SU-DHL-6 (cell line): ENCODE measurements at regions not wholly inside any gene's neighbourhood (a gene's known extent, or its start where the extent isn't known, plus 50 kb on each side); places are given as distances from the start of the nearest gene placed in this dataset.

Source experiments
- H2AFZ ChIP-seq: fragments of 200-600 bp; sonication (generic); 2 replicates; pipeline ENCODE4 v1.6.1; 2014; ENCODE audit warnings: low read depth, mild to moderate bottlenecking, moderate library complexity, mixed read lengths, antibody characterized with exemption, low read length; ENCODE audit not compliant: severe bottlenecking
- H3F3A ChIP-seq: fragments of 200-600 bp; shearing (Covaris generic); 2 replicates; pipeline ENCODE4 v1.6.0; 2016; ENCODE audit warnings: antibody characterized with exemption, mild to moderate bottlenecking; ENCODE audit not compliant: insufficient read depth
- H3K27ac ChIP-seq: fragments of 200-600 bp; sonication (generic); 2 replicates; pipeline ENCODE4 v1.5.1; 2016; ENCODE audit warnings: low read depth, mild to moderate bottlenecking, low read length, moderate library complexity, mixed read lengths
- H3K27me3 ChIP-seq: fragments of 200-600 bp; sonication (generic), shearing (Covaris generic); 2 replicates; pipeline ENCODE4 v1.6.0; 2014; ENCODE audit warnings: mild to moderate bottlenecking, low read length
- H3K36me3 ChIP-seq: fragments of 200-600 bp; sonication (generic); 2 replicates; pipeline ENCODE4 v1.6.1; 2014; ENCODE audit warnings: mild to moderate bottlenecking, low read length, mixed read lengths
- H3K4me2 ChIP-seq: fragments of 300-600, 200-600 bp; shearing (Covaris generic), sonication (generic); 2 replicates; pipeline ENCODE4 v1.6.0; 2014; ENCODE audit warnings: low read length, low read depth, mild to moderate bottlenecking; ENCODE audit not compliant: poor library complexity, severe bottlenecking
- H3K4me3 ChIP-seq: fragments of 200-600 bp; sonication (generic); 2 replicates; pipeline ENCODE4 v1.5.1; 2014; ENCODE audit warnings: antibody characterized with exemption, low read length, mild to moderate bottlenecking, mixed read lengths; ENCODE audit not compliant: insufficient read depth, poor library complexity, severe bottlenecking
- H3K79me2 ChIP-seq: fragments of 200-600 bp; sonication (generic); 2 replicates; pipeline ENCODE4 v1.6.1; 2014; ENCODE audit warnings: mild to moderate bottlenecking, low read length, moderate library complexity; ENCODE audit not compliant: insufficient read depth
- H3K9ac ChIP-seq: fragments of 200-600 bp; sonication (generic); 2 replicates; pipeline ENCODE4 v1.7.0; 2014; ENCODE audit warnings: mild to moderate bottlenecking, low read length
- H3K9me2 ChIP-seq: fragments of 200-600 bp; sonication (generic); replicated peaks from 2 replicates; pipeline ENCODE4 v1.6.1; 2014; ENCODE audit warnings: low read length; ENCODE audit not compliant: insufficient read depth
- H3K9me3 ChIP-seq: fragments of 200-600 bp; sonication (generic); 2 replicates; pipeline ENCODE4 v1.6.1; 2014; ENCODE audit warnings: low read length, mixed read lengths; ENCODE audit not compliant: insufficient read depth
- H4K20me1 ChIP-seq: fragments of 200-600 bp; sonication (generic); 2 replicates; pipeline ENCODE4 v1.6.1; 2014; ENCODE audit warnings: low read depth, mild to moderate bottlenecking, antibody characterized with exemption, low read length, moderate library complexity, mixed read lengths
- EZH2phosphoT487 ChIP-seq: fragments of 200-600 bp; sonication (generic), shearing (Covaris generic); conservative IDR thresholded peaks from 2 replicates; pipeline ENCODE4 v1.6.1; 2018; ENCODE audit warnings: mild to moderate bottlenecking, antibody characterized with exemption, low read length, moderate library complexity, mixed read lengths
- TF ChIP-seq, protein P1 (sequence below): fragments of 200-600 bp; sonication (generic); IDR thresholded peaks from one replicate; pipeline ENCODE4 v1.5.1; 2017; ENCODE audit warnings: antibody characterized with exemption, mild to moderate bottlenecking, low read length, moderate library complexity; ENCODE audit not compliant: insufficient read depth, poor library complexity, severe bottlenecking

- Histone ChIP-seq H2AFZ (no peak overlapping the region), H3K27me3 (no peaks in the 10 kb centered on the region), H3K4me3 (no peak overlapping the region), H3K36me3 (no peaks in the 10 kb centered on the region), H3K9ac (no peak overlapping the region), H3K27ac (no peak overlapping the region), H3K4me2 (no peak overlapping the region), H4K20me1 (no peaks in the 10 kb centered on the region), H3K9me2 (no peaks in the 10 kb centered on the region), H3K9me3 (no peaks in the 10 kb centered on the region), H3F3A (no peaks in the 10 kb centered on the region), H3K79me2 (no peaks in the 10 kb centered on the region)
- TF ChIP-seq EZH2phosphoT487: no peak
- TF ChIP-seq, protein P1, sequence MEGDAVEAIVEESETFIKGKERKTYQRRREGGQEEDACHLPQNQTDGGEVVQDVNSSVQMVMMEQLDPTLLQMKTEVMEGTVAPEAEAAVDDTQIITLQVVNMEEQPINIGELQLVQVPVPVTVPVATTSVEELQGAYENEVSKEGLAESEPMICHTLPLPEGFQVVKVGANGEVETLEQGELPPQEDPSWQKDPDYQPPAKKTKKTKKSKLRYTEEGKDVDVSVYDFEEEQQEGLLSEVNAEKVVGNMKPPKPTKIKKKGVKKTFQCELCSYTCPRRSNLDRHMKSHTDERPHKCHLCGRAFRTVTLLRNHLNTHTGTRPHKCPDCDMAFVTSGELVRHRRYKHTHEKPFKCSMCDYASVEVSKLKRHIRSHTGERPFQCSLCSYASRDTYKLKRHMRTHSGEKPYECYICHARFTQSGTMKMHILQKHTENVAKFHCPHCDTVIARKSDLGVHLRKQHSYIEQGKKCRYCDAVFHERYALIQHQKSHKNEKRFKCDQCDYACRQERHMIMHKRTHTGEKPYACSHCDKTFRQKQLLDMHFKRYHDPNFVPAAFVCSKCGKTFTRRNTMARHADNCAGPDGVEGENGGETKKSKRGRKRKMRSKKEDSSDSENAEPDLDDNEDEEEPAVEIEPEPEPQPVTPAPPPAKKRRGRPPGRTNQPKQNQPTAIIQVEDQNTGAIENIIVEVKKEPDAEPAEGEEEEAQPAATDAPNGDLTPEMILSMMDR: no peak
Observed at GRCh38 chr3:8239095-8239494, 262.5 kb upstream of the LMCD1 start.

DNA sequence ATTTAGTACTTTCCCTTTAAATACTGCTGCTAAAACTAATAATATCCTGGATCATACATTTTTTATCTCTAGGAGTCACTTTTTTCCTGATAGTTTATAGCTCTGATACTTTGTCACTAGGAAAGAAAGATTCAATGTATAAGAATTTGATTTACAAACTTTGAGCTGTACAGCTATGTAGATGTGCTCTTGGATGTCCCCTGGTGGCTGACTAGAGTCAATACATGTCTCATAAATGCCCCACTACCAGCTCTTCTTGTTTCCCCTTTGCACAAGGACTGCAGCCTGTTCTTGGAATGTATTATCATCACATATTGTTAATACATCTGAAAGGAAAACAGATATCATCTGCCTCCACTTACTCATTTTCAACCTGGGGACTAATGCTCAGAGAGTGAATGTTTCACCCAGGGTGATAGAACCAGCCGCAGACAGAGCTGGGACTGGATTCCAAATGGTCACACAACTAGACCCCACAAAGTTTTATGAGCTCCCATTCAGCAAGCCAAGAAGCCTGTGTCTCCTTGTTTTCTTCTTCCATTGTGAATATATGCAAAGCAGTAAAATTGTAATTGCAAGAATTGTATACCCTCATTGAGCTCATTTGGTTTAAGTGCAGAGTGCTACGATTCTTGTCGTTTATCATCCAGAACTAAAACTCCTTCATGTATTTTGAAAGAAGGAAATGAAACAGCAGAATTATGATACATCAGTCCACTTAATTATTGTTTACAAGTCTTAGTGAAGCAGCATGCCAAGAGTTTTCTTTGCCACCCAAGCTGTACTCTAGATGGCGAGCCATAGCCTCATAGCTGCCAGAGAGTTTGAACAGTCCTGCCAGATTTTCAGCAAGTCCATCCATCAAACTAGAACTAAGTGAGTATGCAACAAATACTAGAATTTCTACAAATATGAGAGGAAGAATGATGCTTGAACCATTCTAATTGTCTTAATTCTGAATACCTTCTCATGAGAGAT, 261.6 kb upstream of the LMCD1 start:
- Histone ChIP-seq H3K27me3 (no peaks in the 10 kb centered on the region), H3K9me2 (no peaks in the 10 kb centered on the region), H3K79me2 (no peaks in the 10 kb centered on the region), H2AFZ (no peak overlapping the region), H3K4me3 (no peak overlapping the region), H3K9ac (no peak overlapping the region), H3K4me2 (no peak overlapping the region), H3K27ac (no peak overlapping the region), H4K20me1 (no peaks in the 10 kb centered on the region), H3F3A (no peaks in the 10 kb centered on the region), H3K9me3 (no peaks in the 10 kb centered on the region), H3K36me3 (no peaks in the 10 kb centered on the region)
- no peak for TF ChIP-seq EZH2phosphoT487
- TF ChIP-seq, protein P1: peak; percentile 77

DNA sequence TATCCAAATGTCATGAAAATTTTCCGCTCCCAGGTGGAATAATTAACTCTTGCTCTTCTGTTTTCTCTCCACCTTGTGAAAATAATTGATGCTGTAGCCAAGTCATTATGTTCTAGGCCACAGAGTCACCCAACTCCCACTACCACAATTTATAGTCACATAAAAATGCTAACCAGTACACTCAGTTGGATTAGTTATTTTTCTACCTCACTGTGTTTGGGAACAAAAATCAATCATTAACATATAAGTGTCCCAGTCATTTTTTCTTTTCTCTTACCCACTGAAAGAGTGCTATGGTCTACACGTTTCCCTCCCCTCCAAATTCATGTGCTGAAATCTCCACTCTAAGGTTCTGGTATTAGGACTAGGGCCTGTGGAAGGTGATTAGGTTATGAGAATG, 255.6 kb upstream of the LMCD1 start:
- Histone ChIP-seq H4K20me1 (no peaks in the 10 kb centered on the region), H3K9me2 (no peaks in the 10 kb centered on the region), H3K27me3 (no peaks in the 10 kb centered on the region), H3K4me3 (no peak overlapping the region), H3F3A (no peaks in the 10 kb centered on the region), H2AFZ (no peak overlapping the region), H3K9ac (no peak overlapping the region), H3K27ac (no peak overlapping the region), H3K36me3 (no peaks in the 10 kb centered on the region), H3K4me2 (no peak overlapping the region), H3K9me3 (no peaks in the 10 kb centered on the region), H3K79me2 (no peaks in the 10 kb centered on the region)
- TF ChIP-seq, protein P1: no peak
- TF ChIP-seq EZH2phosphoT487: no peak
